NT2/D1 (cell line): ENCODE measurements at regions not wholly inside any gene's neighbourhood (a gene's known extent, or its start where the extent isn't known, plus 50 kb on each side); places are given as distances from the start of the nearest gene placed in this dataset.
"Not testable (repeated sequence)": the region's sequence is repeated elsewhere in the genome, so short reads cannot be mapped to it uniquely, and the experiment has no call there.

Source experiments
- DNase-seq: peaks from one replicate; pipeline ENCODE4 v3.0.0-alpha.2; 2011; ENCODE audit warnings: low read depth, low spot score
- H3K27me3 ChIP-seq: 2 replicates; pipeline ENCODE4 v1.6.0; 2011; ENCODE audit warnings: mild to moderate bottlenecking; ENCODE audit not compliant: insufficient read length, insufficient read depth
- H3K36me3 ChIP-seq: 2 replicates; pipeline ENCODE4 v1.6.1; 2011; ENCODE audit warnings: mild to moderate bottlenecking, low read length, mixed read lengths; ENCODE audit not compliant: insufficient read depth, insufficient read length
- H3K4me1 ChIP-seq: 2 replicates; pipeline ENCODE4 v1.5.1; 2011; ENCODE audit not compliant: insufficient read depth, insufficient read length
- H3K4me3 ChIP-seq: 2 replicates; pipeline ENCODE4 v1.5.1; 2011; ENCODE audit warnings: low read depth; ENCODE audit not compliant: insufficient read length
- H3K9ac ChIP-seq: 2 replicates; pipeline ENCODE4 v1.6.0; 2011; ENCODE audit warnings: low read depth; ENCODE audit not compliant: insufficient read length
- H3K9me3 ChIP-seq: 2 replicates; pipeline ENCODE4 v1.5.1; 2011; ENCODE audit warnings: mild to moderate bottlenecking, low read length; ENCODE audit not compliant: insufficient read depth
- SUZ12 ChIP-seq: IDR thresholded peaks from 2 replicates; pipeline ENCODE4 v1.6.1; 2011; ENCODE audit not compliant: insufficient read length, insufficient read depth; ENCODE audit errors: extremely low read depth
- YY1 ChIP-seq: IDR thresholded peaks from 2 replicates; pipeline ENCODE4 v1.6.1; 2011; ENCODE audit not compliant: insufficient read length, insufficient read depth
- ZNF274 ChIP-seq: IDR thresholded peaks from 2 replicates; pipeline ENCODE4 v1.6.1; 2011; ENCODE audit warnings: mild to moderate bottlenecking, low read depth, low read length

GRCh38 chr2:147425437-147426029 is 419.3 kb upstream of the ACVR2A start:
- Histone ChIP-seq H3K9ac (no peak overlapping the region), H3K36me3 (no peaks in the 10 kb centered on the region), H3K9me3 (no peaks in the 10 kb centered on the region), H3K4me1 (no peaks in the 10 kb centered on the region), H3K4me3 (no peak overlapping the region), H3K27me3 (no peaks in the 10 kb centered on the region)
- TF ChIP-seq ZNF274 (no peak), YY1 (no peak), SUZ12 (no peak)
- DNase-seq: no peak

GRCh38 chr2:147424766-147425165 is 420.1 kb upstream of the ACVR2A start:
- Histone ChIP-seq H3K4me1 (no peaks in the 10 kb centered on the region), H3K9ac (no peak overlapping the region), H3K4me3 (no peak overlapping the region), H3K9me3 (no peaks in the 10 kb centered on the region), H3K36me3 (no peaks in the 10 kb centered on the region), H3K27me3 (no peaks in the 10 kb centered on the region)
- TF ChIP-seq YY1: no peak
- no peak for TF ChIP-seq SUZ12
- TF ChIP-seq ZNF274: no peak
- DNase-seq: no peak

- no peaks in the 10 kb centered on the region for H3K36me3 ChIP-seq
- DNase-seq: no peak
- no peaks in the 10 kb centered on the region for H3K27me3 ChIP-seq
- H3K9me3 ChIP-seq: no peaks in the 10 kb centered on the region
- no peaks in the 10 kb centered on the region for H3K4me1 ChIP-seq
- H3K9ac ChIP-seq: no peak overlapping the region
- TF ChIP-seq SUZ12: no peak
- no peak for TF ChIP-seq YY1
- TF ChIP-seq ZNF274: no peak
- H3K4me3 ChIP-seq: no peak overlapping the region
Measured at GRCh38 chr2:147420947-147421675, 423.7 kb upstream of the ACVR2A start.

- DNase-seq: no peak
- Histone ChIP-seq H3K27me3 (no peaks in the 10 kb centered on the region), H3K4me1 (no peaks in the 10 kb centered on the region), H3K4me3 (no peak overlapping the region), H3K36me3 (no peaks in the 10 kb centered on the region), H3K9me3 (no peaks in the 10 kb centered on the region), H3K9ac (no peak overlapping the region)
- TF ChIP-seq ZNF274 (no peak), YY1 (no peak), SUZ12 (no peak)
Measured at GRCh38 chr2:147420517-147420916, 424.3 kb upstream of the ACVR2A start.

- no peaks in the 10 kb centered on the region for H3K36me3 ChIP-seq
- no peaks in the 10 kb centered on the region for H3K9me3 ChIP-seq
- no peak for DNase-seq
- no peak overlapping the region for H3K4me3 ChIP-seq
- no peaks in the 10 kb centered on the region for H3K4me1 ChIP-seq
- H3K9ac ChIP-seq: no peak overlapping the region
- H3K27me3 ChIP-seq: no peaks in the 10 kb centered on the region
- TF ChIP-seq YY1 (no peak), SUZ12 (no peak), ZNF274 (no peak)
Measured at GRCh38 chr2:147416099-147416498, 428.7 kb upstream of the ACVR2A start.

GRCh38 chr2:147414656-147415055 is 430.2 kb upstream of the ACVR2A start:
- H3K4me1 ChIP-seq, H3K9me3 ChIP-seq, H3K9ac ChIP-seq, H3K27me3 ChIP-seq, DNase-seq, H3K4me3 ChIP-seq, H3K36me3 ChIP-seq: not testable (repeated sequence)

GRCh38 chr2:147408357-147408756 is 436.5 kb upstream of the ACVR2A start:
- no peaks in the 10 kb centered on the region for H3K4me1 ChIP-seq
- no peaks in the 10 kb centered on the region for H3K27me3 ChIP-seq
- TF ChIP-seq YY1 (no peak), ZNF274 (no peak), SUZ12 (no peak)
- H3K36me3 ChIP-seq: no peaks in the 10 kb centered on the region
- no peak overlapping the region for H3K4me3 ChIP-seq
- H3K9ac ChIP-seq: no peak overlapping the region
- no peaks in the 10 kb centered on the region for H3K9me3 ChIP-seq
- no peak for DNase-seq
